A673 (cell line): ENCODE measurements at regions not wholly inside any gene's neighbourhood (a gene's known extent, or its start where the extent isn't known, plus 50 kb on each side); places are given as distances from the start of the nearest gene placed in this dataset.

Source experiments
- BruUV-seq: library from RNA; stranded (reverse); fragments of 400-500 nt; replicated peaks from 2 replicates; lab custom pipeline; 2021; lab: Mats Ljungman, UMichigan
- CTCF ChIA-PET: fragments of 300-600 bp; sonication (Branson Sonifier 250); formaldehyde crosslinking; loops from one replicate; lab custom pipeline; 2022; ENCODE audit warnings: antibody characterized with exemption; lab: Charles Lee
- POLR2A ChIA-PET: fragments of 300-600 bp; sonication (Branson Sonifier 250); formaldehyde crosslinking; loops from one replicate; lab custom pipeline; 2022; ENCODE audit warnings: antibody characterized with exemption; ENCODE audit not compliant: low non-redundant PET; lab: Charles Lee
- DNase-seq: peaks from one replicate; pipeline ENCODE4 v3.0.0-alpha.2; 2015; ENCODE audit warnings: low spot score
- H3K27ac ChIP-seq: fragments of 200-600 bp; sonication (generic); 2 replicates; pipeline ENCODE4 v1.5.1; 2016; ENCODE audit warnings: mixed run types, low read depth, mild to moderate bottlenecking, mixed read lengths, antibody characterized with exemption, low read length; ENCODE audit not compliant: poor library complexity, severe bottlenecking
- H3K27me3 ChIP-seq: fragments of 200-600 bp; sonication (generic); replicated peaks from 2 replicates; pipeline ENCODE4 v1.6.1; 2017; ENCODE audit warnings: mixed run types, low read depth, mild to moderate bottlenecking, mixed read lengths, antibody characterized with exemption, low read length; ENCODE audit not compliant: insufficient read depth, poor library complexity
- H3K36me3 ChIP-seq: fragments of 200-600 bp; sonication (generic); 2 replicates; pipeline ENCODE4 v1.6.1; 2016; ENCODE audit warnings: mixed run types, mild to moderate bottlenecking, mixed read lengths, antibody characterized with exemption, low read length; ENCODE audit not compliant: insufficient read depth, poor library complexity, severe bottlenecking
- H3K4me1 ChIP-seq: fragments of 200-600 bp; sonication (generic); 2 replicates; pipeline ENCODE4 v1.6.1; 2017; ENCODE audit warnings: mixed run types, mild to moderate bottlenecking, mixed read lengths, antibody characterized with exemption, low read length; ENCODE audit not compliant: insufficient read depth, poor library complexity, severe bottlenecking
- H3K4me3 ChIP-seq: fragments of 200-600 bp; sonication (generic); 2 replicates; pipeline ENCODE4 v1.5.1; 2016; ENCODE audit warnings: low read depth, mixed run types, mild to moderate bottlenecking, mixed read lengths, low read length; ENCODE audit not compliant: poor library complexity, severe bottlenecking
- H3K9me3 ChIP-seq: fragments of 200-600 bp; sonication (generic); 2 replicates; pipeline ENCODE4 v1.6.1; 2016; ENCODE audit warnings: mixed run types, low read depth, mild to moderate bottlenecking, mixed read lengths, antibody characterized with exemption, low read length; ENCODE audit not compliant: poor library complexity, severe bottlenecking
- CTCF ChIP-seq: fragments of 300-800, 200-600 bp; sonication (generic); conservative IDR thresholded peaks from 2 replicates; pipeline ENCODE4 v1.5.1; 2017; ENCODE audit warnings: low read depth, mild to moderate bottlenecking, antibody characterized with exemption, low read length, moderate library complexity, mixed read lengths
- EZH2 ChIP-seq: fragments of 200-600 bp; sonication (generic); IDR thresholded peaks from 2 replicates; pipeline ENCODE4 v1.6.1; 2017; ENCODE audit warnings: borderline replicate concordance, low read depth, mild to moderate bottlenecking, mixed read lengths, antibody characterized with exemption, low read length; ENCODE audit not compliant: poor library complexity, severe bottlenecking
- intact Hi-C: fragments of 100-400 bp; cut with micrococcal nuclease; formaldehyde crosslinking; loops from one replicate; pipeline ENCODE4 v1.10.0; 2022; ENCODE audit not compliant: unreplicated experiment

GRCh38 chr1:195756109-195756508 lies 852.1 kb downstream of the KCNT2 start:
- no TSS peak for BruUV-seq
- no peak for TF ChIP-seq CTCF
- no peak for TF ChIP-seq EZH2
- H3K4me3 ChIP-seq = no peak overlapping the region
- H3K9me3 ChIP-seq = no peaks in the 10 kb centered on the region
- H3K4me1 ChIP-seq = no peaks in the 10 kb centered on the region
- CTCF ChIA-PET = no interaction called here
- H3K27me3 ChIP-seq = no peaks in the 10 kb centered on the region
- H3K27ac ChIP-seq = no peak overlapping the region
- no peaks in the 10 kb centered on the region for H3K36me3 ChIP-seq
- intact Hi-C loops = no loop called here
- DNase-seq = no peak
- POLR2A ChIA-PET = no interaction called here

GRCh38 chr1:195754874-195755273 lies 853.4 kb downstream of the KCNT2 start:
- TF ChIP-seq EZH2 = no peak
- TF ChIP-seq CTCF = no peak
- Histone ChIP-seq H3K27me3 (no peaks in the 10 kb centered on the region), H3K36me3 (no peaks in the 10 kb centered on the region), H3K4me1 (no peaks in the 10 kb centered on the region), H3K9me3 (no peaks in the 10 kb centered on the region), H3K27ac (no peak overlapping the region), H3K4me3 (no peak overlapping the region)
- ChIA-PET CTCF (no interaction called here), POLR2A (no interaction called here)
- no TSS peak for BruUV-seq
- intact Hi-C loops = no loop called here
- no peak for DNase-seq

GRCh38 chr1:195754303-195754702 lies 853.9 kb downstream of the KCNT2 start:
- BruUV-seq = no TSS peak
- CTCF ChIA-PET = no interaction called here
- TF ChIP-seq CTCF (no peak), EZH2 (no peak)
- Histone ChIP-seq H3K36me3 (no peaks in the 10 kb centered on the region), H3K27me3 (no peaks in the 10 kb centered on the region), H3K4me3 (no peak overlapping the region), H3K4me1 (no peaks in the 10 kb centered on the region), H3K9me3 (no peaks in the 10 kb centered on the region), H3K27ac (no peak overlapping the region)
- POLR2A ChIA-PET = no interaction called here
- DNase-seq = no peak
- intact Hi-C loops = no loop called here
